ENCODE measurements at regions not wholly inside any gene's neighbourhood (a gene's known extent, or its start where the extent isn't known, plus 50 kb on each side); places are given as distances from the start of the nearest gene placed in this dataset.

DNA sequence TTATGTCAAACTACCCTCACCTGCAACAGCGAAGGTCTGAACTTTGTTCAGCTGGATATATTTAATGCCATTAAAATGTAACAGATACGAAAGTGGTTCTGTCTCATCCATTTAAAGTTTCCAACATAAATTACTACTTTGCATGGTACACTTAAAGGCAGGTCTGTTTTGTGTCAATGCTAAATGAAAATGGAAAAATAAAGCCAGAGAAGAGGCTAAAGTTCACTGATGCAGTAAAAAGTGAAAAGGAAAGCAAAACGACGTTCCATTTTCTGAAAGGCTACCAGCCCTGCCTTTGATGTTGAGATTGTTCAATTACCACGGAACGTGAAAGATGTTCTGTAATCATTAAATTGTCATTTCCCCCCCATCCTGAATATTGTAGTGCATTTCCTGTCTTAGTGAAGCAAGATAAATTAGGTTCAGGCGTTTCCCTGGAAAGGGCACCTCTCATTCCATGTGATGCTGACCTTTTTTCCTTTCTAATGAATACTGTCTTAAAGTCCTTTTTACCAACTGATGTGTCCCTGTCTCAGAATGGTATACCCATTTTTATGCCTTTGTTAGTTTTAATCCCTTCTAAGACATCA, 334.7 kb upstream of the JAG1 start (continued):
- TF ChIP-seq HDAC2 (IDR thresholded peaks at IDR 0.05; ENCODE audit: borderline replicate concordance in 1 of 2, low read depth in 2 of 2, low read length in 2 of 2) (no peak), EZH2 (IDR thresholded peaks at IDR 0.05; ENCODE audit: low read depth, low read length, severe bottlenecking) (no peak), RXRA (IDR thresholded peaks at IDR 0.05; ENCODE audit: insufficient read depth, low read depth, low read length) (no peak), SIX5 (IDR thresholded peaks at IDR 0.05; ENCODE audit: low read depth, low read length) (no peak), CBX5 (IDR thresholded peaks at IDR 0.05; ENCODE audit: low read depth, low read length) (no peak)
- TF ChIP-seq, protein P1, sequence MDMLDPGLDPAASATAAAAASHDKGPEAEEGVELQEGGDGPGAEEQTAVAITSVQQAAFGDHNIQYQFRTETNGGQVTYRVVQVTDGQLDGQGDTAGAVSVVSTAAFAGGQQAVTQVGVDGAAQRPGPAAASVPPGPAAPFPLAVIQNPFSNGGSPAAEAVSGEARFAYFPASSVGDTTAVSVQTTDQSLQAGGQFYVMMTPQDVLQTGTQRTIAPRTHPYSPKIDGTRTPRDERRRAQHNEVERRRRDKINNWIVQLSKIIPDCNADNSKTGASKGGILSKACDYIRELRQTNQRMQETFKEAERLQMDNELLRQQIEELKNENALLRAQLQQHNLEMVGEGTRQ (IDR thresholded peaks at IDR 0.05; ENCODE audit: low read length), result no peak
- TF ChIP-seq, protein P2, sequence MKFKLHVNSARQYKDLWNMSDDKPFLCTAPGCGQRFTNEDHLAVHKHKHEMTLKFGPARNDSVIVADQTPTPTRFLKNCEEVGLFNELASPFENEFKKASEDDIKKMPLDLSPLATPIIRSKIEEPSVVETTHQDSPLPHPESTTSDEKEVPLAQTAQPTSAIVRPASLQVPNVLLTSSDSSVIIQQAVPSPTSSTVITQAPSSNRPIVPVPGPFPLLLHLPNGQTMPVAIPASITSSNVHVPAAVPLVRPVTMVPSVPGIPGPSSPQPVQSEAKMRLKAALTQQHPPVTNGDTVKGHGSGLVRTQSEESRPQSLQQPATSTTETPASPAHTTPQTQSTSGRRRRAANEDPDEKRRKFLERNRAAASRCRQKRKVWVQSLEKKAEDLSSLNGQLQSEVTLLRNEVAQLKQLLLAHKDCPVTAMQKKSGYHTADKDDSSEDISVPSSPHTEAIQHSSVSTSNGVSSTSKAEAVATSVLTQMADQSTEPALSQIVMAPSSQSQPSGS (IDR thresholded peaks at IDR 0.05; ENCODE audit: low read length), result no peak

Data from H1 (cell line).